Uterus (tissue), 3 donors: ENCODE measurements at regions not wholly inside any gene's neighbourhood (a gene's known extent, or its start where the extent isn't known, plus 50 kb on each side); places are given as distances from the start of the nearest gene placed in this dataset.
"Not testable (repeated sequence)": the region's sequence is repeated elsewhere in the genome, so short reads cannot be mapped to it uniquely, and the experiment has no call there.

Experiments
- DNase-seq, 2 donors: peaks; one replicate each; pipeline ENCODE4 v3.0.0-alpha.2; 2019 to 2020
- H3K27ac ChIP-seq, 2 donors: fragments of 200-600 bp; sonication (generic); 1 replicate in 1 of 2; 2 replicates in 1 of 2; pipeline ENCODE4 v1.5.1; 2016 to 2018
- H3K27me3 ChIP-seq, 2 donors: fragments of 200-600 bp; sonication (generic); one replicate each; pipeline ENCODE4 v1.5.1; 2018 to 2019; ENCODE audit warnings: control low read depth in 1 of 2
- H3K36me3 ChIP-seq, 2 donors: fragments of 200-600 bp; sonication (generic); one replicate each; pipeline ENCODE4 v1.5.1; 2019; ENCODE audit warnings: control low read depth in 1 of 2
- H3K4me1 ChIP-seq, 2 donors: fragments of 200-600 bp; sonication (generic); one replicate each; pipeline ENCODE4 v1.5.1; 2018 to 2019; ENCODE audit warnings: control low read depth in 1 of 2
- H3K4me3 ChIP-seq, 2 donors: fragments of 200-600 bp; sonication (generic); 1 replicate in 1 of 2; 2 replicates in 1 of 2; pipeline ENCODE4 v1.5.1; 2018 to 2019; ENCODE audit warnings: mild to moderate bottlenecking in 1 of 2
- H3K9me3 ChIP-seq, 2 donors: fragments of 200-600 bp; sonication (generic); one replicate each; pipeline ENCODE4 v1.5.1; 2019; ENCODE audit warnings: control low read depth in 1 of 2
- POLR2A ChIP-seq, 2 donors: fragments of 450-650 bp; IDR thresholded peaks; one replicate each; pipeline ENCODE4 v1.6.1; 2016; ENCODE audit warnings: antibody characterized with exemption in 2 of 2, mild to moderate bottlenecking in 1 of 2, moderate library complexity in 1 of 2
- intact Hi-C: fragments of 100-400 bp; cut with DNase I; formaldehyde crosslinking; loops from one replicate; pipeline ENCODE4 v1.15.1; 2023; ENCODE audit warnings: low total_unique reads
- TF ChIP-seq, protein P1 (sequence below), 4 experiments: fragments of 200-600 bp in 2 of 4; fragments of 450-650 bp in 2 of 4; sonication (generic) in 2 of 4; IDR thresholded peaks; one replicate each; pipeline ENCODE4 v1.5.1; 2016 to 2019; ENCODE audit warnings: antibody characterized with exemption in 4 of 4, mild to moderate bottlenecking in 2 of 4, moderate library complexity in 1 of 4
- donor health status: DM: yes; HTN: yes; CAD: no.

GRCh38 chr6:11471261-11471660, 66.3 kb upstream of the TMEM170B start:
- no peaks in the 10 kb centered on the region for H3K27me3 ChIP-seq
- no peak overlapping the region for H3K27ac ChIP-seq
- H3K36me3 ChIP-seq: no peaks in the 10 kb centered on the region
- no peak for TF ChIP-seq POLR2A (IDR thresholded peaks at IDR 0.05)
- TF ChIP-seq, protein P1, sequence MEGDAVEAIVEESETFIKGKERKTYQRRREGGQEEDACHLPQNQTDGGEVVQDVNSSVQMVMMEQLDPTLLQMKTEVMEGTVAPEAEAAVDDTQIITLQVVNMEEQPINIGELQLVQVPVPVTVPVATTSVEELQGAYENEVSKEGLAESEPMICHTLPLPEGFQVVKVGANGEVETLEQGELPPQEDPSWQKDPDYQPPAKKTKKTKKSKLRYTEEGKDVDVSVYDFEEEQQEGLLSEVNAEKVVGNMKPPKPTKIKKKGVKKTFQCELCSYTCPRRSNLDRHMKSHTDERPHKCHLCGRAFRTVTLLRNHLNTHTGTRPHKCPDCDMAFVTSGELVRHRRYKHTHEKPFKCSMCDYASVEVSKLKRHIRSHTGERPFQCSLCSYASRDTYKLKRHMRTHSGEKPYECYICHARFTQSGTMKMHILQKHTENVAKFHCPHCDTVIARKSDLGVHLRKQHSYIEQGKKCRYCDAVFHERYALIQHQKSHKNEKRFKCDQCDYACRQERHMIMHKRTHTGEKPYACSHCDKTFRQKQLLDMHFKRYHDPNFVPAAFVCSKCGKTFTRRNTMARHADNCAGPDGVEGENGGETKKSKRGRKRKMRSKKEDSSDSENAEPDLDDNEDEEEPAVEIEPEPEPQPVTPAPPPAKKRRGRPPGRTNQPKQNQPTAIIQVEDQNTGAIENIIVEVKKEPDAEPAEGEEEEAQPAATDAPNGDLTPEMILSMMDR (IDR thresholded peaks at IDR 0.05): no peak
- no peak overlapping the region for H3K4me3 ChIP-seq
- DNase-seq: no peak
- H3K9me3 ChIP-seq: no peaks in the 10 kb centered on the region
- no peaks in the 10 kb centered on the region for H3K4me1 ChIP-seq
- intact Hi-C loops: no loop called here

GRCh38 chr6:11469684-11470083, 67.9 kb upstream of the TMEM170B start:
- no peaks in the 10 kb centered on the region for H3K4me1 ChIP-seq
- no peak for TF ChIP-seq POLR2A (IDR thresholded peaks at IDR 0.05)
- TF ChIP-seq, protein P1 (IDR thresholded peaks at IDR 0.05): no peak
- no peaks in the 10 kb centered on the region for H3K27me3 ChIP-seq
- no peak overlapping the region for H3K27ac ChIP-seq
- no peak overlapping the region for H3K4me3 ChIP-seq
- intact Hi-C loops: no loop called here
- DNase-seq: no peak
- H3K36me3 ChIP-seq: no peaks in the 10 kb centered on the region
- no peaks in the 10 kb centered on the region for H3K9me3 ChIP-seq

GRCh38 chr6:11468271-11468670, 69.3 kb upstream of the TMEM170B start:
- H3K9me3 ChIP-seq, H3K27me3 ChIP-seq, DNase-seq, H3K4me1 ChIP-seq, H3K36me3 ChIP-seq, H3K27ac ChIP-seq, H3K4me3 ChIP-seq, intact Hi-C loops: not testable (repeated sequence)

DNA sequence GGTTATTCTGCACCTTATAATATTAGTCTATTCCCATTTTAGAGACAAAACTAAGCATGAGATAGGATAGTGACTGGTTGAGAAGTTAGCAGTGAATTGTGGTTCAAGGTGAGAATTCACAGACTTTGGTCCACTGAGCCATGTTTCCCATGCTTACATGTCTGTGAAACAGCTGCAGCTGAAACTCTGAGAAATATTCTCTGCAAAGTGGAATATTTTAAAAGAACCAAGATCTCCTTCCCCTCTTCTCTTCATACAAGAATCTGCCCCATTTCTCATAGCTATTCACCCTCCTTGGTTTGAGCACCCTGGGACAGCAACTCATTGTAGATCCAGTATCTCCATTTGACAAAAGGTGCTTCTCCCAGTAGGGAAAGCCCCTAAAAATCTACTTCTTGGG, 70.2 kb upstream of the TMEM170B start:
- Histone ChIP-seq H3K27ac (no peak overlapping the region), H3K9me3 (no peaks in the 10 kb centered on the region), H3K36me3 (no peaks in the 10 kb centered on the region), H3K4me1 (no peaks in the 10 kb centered on the region), H3K27me3 (no peaks in the 10 kb centered on the region), H3K4me3 (no peak overlapping the region)
- intact Hi-C loops: no loop called here
- TF ChIP-seq, protein P1 (IDR thresholded peaks at IDR 0.05): no peak
- no peak for TF ChIP-seq POLR2A (IDR thresholded peaks at IDR 0.05)
- no peak for DNase-seq

- no peak for TF ChIP-seq POLR2A (IDR thresholded peaks at IDR 0.05)
- TF ChIP-seq, protein P1 (IDR thresholded peaks at IDR 0.05): no peak
- Histone ChIP-seq H3K27ac (no peak overlapping the region), H3K4me1 (no peaks in the 10 kb centered on the region), H3K27me3 (no peaks in the 10 kb centered on the region), H3K4me3 (no peak overlapping the region), H3K36me3 (no peaks in the 10 kb centered on the region), H3K9me3 (no peaks in the 10 kb centered on the region)
- intact Hi-C loops: no loop called here
- DNase-seq: no peak
These were observed 74.2 kb upstream of the TMEM170B start for GRCh38 chr6:11463398-11463780.

DNA sequence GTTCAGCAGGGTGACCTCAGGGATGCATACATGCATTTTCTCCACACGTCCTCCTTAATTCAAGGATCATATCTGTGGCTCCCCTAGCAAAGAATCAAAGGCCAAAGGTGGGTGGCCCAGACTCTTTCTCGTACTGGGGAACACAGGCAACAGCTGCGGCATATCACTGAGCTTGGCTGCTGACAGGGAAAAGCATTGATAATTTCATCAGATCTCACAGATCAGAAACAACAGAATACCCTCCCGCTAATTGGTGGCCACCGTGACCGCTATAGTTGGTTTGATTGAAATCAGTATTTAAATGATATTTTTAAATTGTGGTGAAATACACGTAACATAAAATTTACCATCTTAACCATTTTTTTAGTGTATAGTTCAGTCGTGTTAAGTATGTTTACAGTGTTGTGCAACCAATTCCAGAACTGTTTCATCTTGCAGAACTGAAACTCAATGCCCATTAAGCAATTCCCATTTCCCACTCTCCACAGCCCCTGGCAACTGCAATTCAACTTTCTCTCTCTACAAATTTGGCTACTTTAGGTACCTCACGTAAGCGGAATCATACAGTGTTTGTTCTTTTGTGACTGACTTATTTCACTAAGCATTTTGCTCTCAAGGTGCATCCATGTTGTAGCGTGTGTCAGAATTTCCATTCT, 74.7 kb upstream of the TMEM170B start:
- Histone ChIP-seq H3K27ac (no peak overlapping the region), H3K4me3 (no peak overlapping the region), H3K27me3 (no peaks in the 10 kb centered on the region), H3K4me1 (no peaks in the 10 kb centered on the region), H3K36me3 (no peaks in the 10 kb centered on the region), H3K9me3 (no peaks in the 10 kb centered on the region)
- TF ChIP-seq, protein P1 (IDR thresholded peaks at IDR 0.05): no peak
- no peak for TF ChIP-seq POLR2A (IDR thresholded peaks at IDR 0.05)
- no peak for DNase-seq
- intact Hi-C loops: no loop called here
